Esophagus muscularis mucosa (tissue), 4 donors: ENCODE measurements at regions not wholly inside any gene's neighbourhood (a gene's known extent, or its start where the extent isn't known, plus 50 kb on each side); places are given as distances from the start of the nearest gene placed in this dataset.

Experiments
- DNase-seq: peaks from one replicate; pipeline ENCODE4 v3.0.0-alpha.2; 2017; ENCODE audit errors: extremely low spot score
- H3K27ac ChIP-seq, 4 donors: fragments of 200-600 bp; sonication (generic); replicated peaks in 1 of 4; 1 replicate in 3 of 4; 2 replicates in 1 of 4; pipeline ENCODE4 v1.5.1; 2016 to 2019; ENCODE audit warnings: mild to moderate bottlenecking in 1 of 4
- H3K27me3 ChIP-seq, 4 donors: fragments of 200-600 bp; sonication (generic); one replicate each; pipeline versions ENCODE4 v1.5.1 to v1.6.0; 2016 to 2019
- H3K36me3 ChIP-seq, 4 donors: fragments of 200-600 bp; sonication (generic); one replicate each; pipeline ENCODE4 v1.5.1; 2016 to 2019
- H3K4me1 ChIP-seq, 4 donors: fragments of 200-600 bp; sonication (generic); one replicate each; pipeline ENCODE4 v1.5.1; 2016 to 2019
- H3K4me3 ChIP-seq, 4 donors: fragments of 200-600 bp; sonication (generic); 1 replicate in 2 of 4; 2 replicates in 2 of 4; pipeline ENCODE4 v1.5.1; 2016 to 2019; ENCODE audit warnings: mild to moderate bottlenecking in 4 of 4, moderate library complexity in 1 of 4
- H3K9me3 ChIP-seq, 4 donors: fragments of 200-600 bp; sonication (generic); 1 replicate in 3 of 4; 2 replicates in 1 of 4; pipeline ENCODE4 v1.5.1; 2016 to 2019
- CTCF ChIP-seq, 3 experiments: fragments of 200-600 bp in 2 of 3; fragments of 450-650 bp in 1 of 3; sonication (generic) in 2 of 3; IDR thresholded peaks; one replicate each; pipeline ENCODE4 v1.5.1; 2017 to 2019; ENCODE audit warnings: antibody characterized with exemption in 3 of 3, mild to moderate bottlenecking in 2 of 3, moderate library complexity in 1 of 3
- EP300 ChIP-seq: sonication (generic); formaldehyde crosslinking; IDR thresholded peaks from one replicate; pipeline ENCODE4 v1.6.1; 2017; ENCODE audit warnings: antibody characterized with exemption
- POLR2A ChIP-seq: fragments of 450-650 bp; IDR thresholded peaks from one replicate; pipeline ENCODE4 v1.6.1; 2017; ENCODE audit warnings: antibody characterized with exemption, moderate library complexity, mild to moderate bottlenecking, low read depth
- POLR2AphosphoS5 ChIP-seq, 2 donors: sonication (generic); formaldehyde crosslinking; IDR thresholded peaks; one replicate each; pipeline ENCODE4 v1.6.1; 2017; ENCODE audit warnings: antibody characterized with exemption in 2 of 2
- WGBS: methylation state at CpG from one replicate; pipeline ENCODE4 v1.1.5; 2018; 5-methylcytosine and 5-hydroxymethylcytosine counted together
- intact Hi-C: fragments of 100-400 bp; cut with DNase I; formaldehyde crosslinking; loops from one replicate; pipeline ENCODE4 v1.15.1; 2023

GRCh38 chr5:164336276-164336675 is 830.9 kb downstream of the MAT2B start:
- TF ChIP-seq POLR2AphosphoS5 (IDR thresholded peaks at IDR 0.05), result no peak
- TF ChIP-seq CTCF (IDR thresholded peaks at IDR 0.05), result no peak
- no peak for TF ChIP-seq EP300
- no peak for TF ChIP-seq POLR2A
- no peaks in the 10 kb centered on the region for H3K36me3 ChIP-seq
- 45% methylated on average over 1 of the region's 1 CpG for WGBS
- H3K4me1 ChIP-seq, result peaks cover 0 to 5% (median 0%) of the 10 kb centered on the region in 4 donors
- H3K4me3 ChIP-seq, result no peak overlapping the region
- H3K9me3 ChIP-seq, result no peaks in the 10 kb centered on the region
- intact Hi-C loops, result no loop called here
- no peaks in the 10 kb centered on the region for H3K27me3 ChIP-seq
- no peak overlapping the region for H3K27ac ChIP-seq
- no peak for DNase-seq

GRCh38 chr5:164336906-164337305 is 831.5 kb downstream of the MAT2B start:
- Histone ChIP-seq H3K4me1 (peaks cover 0 to 5% (median 0%) of the 10 kb centered on the region in 4 donors), H3K27ac (no peak overlapping the region), H3K27me3 (no peaks in the 10 kb centered on the region), H3K4me3 (no peak overlapping the region), H3K9me3 (no peaks in the 10 kb centered on the region), H3K36me3 (no peaks in the 10 kb centered on the region)
- intact Hi-C loops, result no loop called here
- TF ChIP-seq CTCF (IDR thresholded peaks at IDR 0.05) (no peak), POLR2AphosphoS5 (IDR thresholded peaks at IDR 0.05) (no peak), EP300 (no peak), POLR2A (no peak)
- DNase-seq, result no peak
- WGBS, result 66% methylated on average over 2 of the region's 2 CpGs

GRCh38 chr5:164341056-164341619 is 835.7 kb downstream of the MAT2B start:
- no peak overlapping the region for H3K27ac ChIP-seq
- peaks cover 0 to 7% (median 4%) of the 10 kb centered on the region in 4 donors for H3K4me1 ChIP-seq
- DNase-seq, result no peak
- WGBS, result 58% methylated on average over 2 of the region's 2 CpGs
- TF ChIP-seq EP300 (no peak), POLR2AphosphoS5 (IDR thresholded peaks at IDR 0.05) (no peak), POLR2A (no peak), CTCF (IDR thresholded peaks at IDR 0.05) (no peak)
- no peaks in the 10 kb centered on the region for H3K36me3 ChIP-seq
- no peaks in the 10 kb centered on the region for H3K9me3 ChIP-seq
- intact Hi-C loops, result no loop called here
- no peaks in the 10 kb centered on the region for H3K27me3 ChIP-seq
- no peak overlapping the region for H3K4me3 ChIP-seq

- Histone ChIP-seq H3K27ac (no peak overlapping the region), H3K27me3 (no peaks in the 10 kb centered on the region), H3K36me3 (no peaks in the 10 kb centered on the region), H3K9me3 (no peaks in the 10 kb centered on the region), H3K4me3 (no peak overlapping the region), H3K4me1 (peaks cover 0 to 7% (median 2%) of the 10 kb centered on the region in 4 donors)
- DNase-seq, result no peak
- intact Hi-C loops, result no loop called here
- TF ChIP-seq POLR2AphosphoS5 (IDR thresholded peaks at IDR 0.05) (peak in 1 of 2 donors; percentile 29), POLR2A (no peak), CTCF (IDR thresholded peaks at IDR 0.05) (no peak), EP300 (no peak)
- 38% methylated on average over 4 of the region's 4 CpGs for WGBS
Measured at GRCh38 chr5:164345173-164345849, 839.9 kb downstream of the MAT2B start.

GRCh38 chr5:164345853-164346252 is 840.4 kb downstream of the MAT2B start:
- Histone ChIP-seq H3K4me3 (no peak overlapping the region), H3K27ac (no peak overlapping the region), H3K36me3 (no peaks in the 10 kb centered on the region), H3K27me3 (no peaks in the 10 kb centered on the region), H3K9me3 (no peaks in the 10 kb centered on the region), H3K4me1 (peaks cover 0 to 7% (median 2%) of the 10 kb centered on the region in 4 donors)
- 80% methylated on average over 3 of the region's 3 CpGs for WGBS
- intact Hi-C loops, result no loop called here
- no peak for DNase-seq
- TF ChIP-seq CTCF (IDR thresholded peaks at IDR 0.05) (no peak), POLR2A (no peak), EP300 (no peak), POLR2AphosphoS5 (IDR thresholded peaks at IDR 0.05) (no peak)
